Thyroid gland (tissue), 4 donors: ENCODE measurements at regions not wholly inside any gene's neighbourhood (a gene's known extent, or its start where the extent isn't known, plus 50 kb on each side); places are given as distances from the start of the nearest gene placed in this dataset.

ENCODE experiments used
- CTCF ChIP-seq, 6 experiments: fragments of 200-600 bp in 3 of 6; fragments of 450-650 bp in 3 of 6; sonication (generic) in 3 of 6; IDR thresholded peaks; one replicate each; pipeline ENCODE4 v1.5.1; 2016 to 2019; ENCODE audit warnings: antibody characterized with exemption in 6 of 6, mild to moderate bottlenecking in 2 of 6, inconsistent platforms in 1 of 6, moderate library complexity in 1 of 6
- POLR2A ChIP-seq, 2 donors: fragments of 450-650 bp; IDR thresholded peaks; one replicate each; pipeline ENCODE4 v1.6.1; 2017; ENCODE audit warnings: antibody characterized with exemption in 2 of 2, mild to moderate bottlenecking in 2 of 2, moderate library complexity in 1 of 2

- TF ChIP-seq CTCF (IDR thresholded peaks at IDR 0.05) (no peak), POLR2A (IDR thresholded peaks at IDR 0.05) (no peak)
Observed at GRCh38 chr2:109062859-109063700, 65.9 kb upstream of the SH3RF3 start.
